Endothelial cell of umbilical vein (primary cell): ENCODE measurements at regions not wholly inside any gene's neighbourhood (a gene's known extent, or its start where the extent isn't known, plus 50 kb on each side); places are given as distances from the start of the nearest gene placed in this dataset.

Source experiments
- BruUV-seq: library from RNA; stranded (reverse); fragments of 400-500 nt; replicated peaks from 2 replicates; lab custom pipeline; 2021; lab: Mats Ljungman, UMichigan
- CTCF ChIA-PET: fragments of 300-600, 350-600 bp; sonication (Branson Sonifier 250); formaldehyde crosslinking; loops from one replicate; lab custom pipeline; 2021; ENCODE audit warnings: antibody characterized with exemption, inconsistent platforms; lab: Charles Lee
- POLR2A ChIA-PET: fragments of 300-600, 350-600 bp; sonication (Branson Sonifier 250); formaldehyde crosslinking; loops from one replicate; lab custom pipeline; 2021; ENCODE audit warnings: antibody characterized with exemption, inconsistent platforms; lab: Charles Lee
- DNase-seq: peaks from one replicate; pipeline ENCODE4 v3.0.0-alpha.2; 2011; ENCODE audit warnings: low read depth, low spot score
- FAIRE-seq: peaks from 2 replicates; lab custom pipeline; 2011; peaks lifted over from hg19 to GRCh38; lab: Jason Lieb, UNC
- H2AFZ ChIP-seq: 2 replicates; pipeline ENCODE4 v1.6.0; 2012; ENCODE audit warnings: low read depth, low read length, control low read depth, inconsistent platforms
- H3K27ac ChIP-seq: 2 replicates; pipeline ENCODE4 v1.5.1; 2011; ENCODE audit warnings: low read depth, mild to moderate bottlenecking, control low read depth, low read length, moderate library complexity; ENCODE audit not compliant: insufficient read depth
- H3K27me3 ChIP-seq, 2 experiments: 2 replicates each; pipeline versions ENCODE4 v1.6.0 to v1.6.1; 2011; ENCODE audit warnings: low read length in 2 of 2, mixed read lengths in 1 of 2; ENCODE audit not compliant: control insufficient read depth in 2 of 2, insufficient read depth in 2 of 2
- H3K36me3 ChIP-seq, 2 experiments: 2 replicates in 1 of 2; 3 replicates in 1 of 2; pipeline ENCODE4 v1.5.1; 2011; ENCODE audit warnings: low read length in 2 of 2, mild to moderate bottlenecking in 1 of 2, moderate library complexity in 1 of 2; ENCODE audit not compliant: control insufficient read depth in 2 of 2, insufficient read depth in 2 of 2; ENCODE audit errors: extremely low read depth in 1 of 2
- H3K4me1 ChIP-seq: 3 replicates; pipeline ENCODE4 v1.5.1; 2011; ENCODE audit warnings: mild to moderate bottlenecking, low read length; ENCODE audit not compliant: control insufficient read depth, insufficient read depth; ENCODE audit errors: extremely low read depth
- H3K4me2 ChIP-seq: 2 replicates; pipeline ENCODE4 v1.6.1; 2011; ENCODE audit warnings: low read length, control low read depth, mixed read lengths; ENCODE audit not compliant: insufficient read depth
- H3K4me3 ChIP-seq, 3 experiments: fragments of 200-600 bp in 1 of 3; sonication (generic), shearing (Covaris generic) in 1 of 3; replicated peaks in 1 of 3; 2 replicates each; pipeline ENCODE4 v1.5.1; 2011 to 2016; ENCODE audit warnings: control low read depth in 3 of 3, low read length in 3 of 3, mild to moderate bottlenecking in 2 of 3, inconsistent platforms in 1 of 3, low read depth in 1 of 3, moderate library complexity in 1 of 3; ENCODE audit not compliant: insufficient read depth in 1 of 3
- H3K79me2 ChIP-seq: 2 replicates; pipeline ENCODE4 v1.6.0; 2012; ENCODE audit warnings: low read length, inconsistent platforms; ENCODE audit not compliant: control insufficient read depth, insufficient read depth
- H3K9ac ChIP-seq: replicated peaks from 2 replicates; pipeline ENCODE3; 2011; ENCODE audit warnings: low read length, control low read depth; ENCODE audit not compliant: insufficient read depth; ENCODE audit errors: extremely low read depth
- H3K9me1 ChIP-seq: replicated peaks from 3 replicates; pipeline ENCODE4 v1.6.0; 2011; ENCODE audit warnings: mild to moderate bottlenecking, low read length; ENCODE audit not compliant: control insufficient read depth, insufficient read depth; ENCODE audit errors: extremely low read depth
- H3K9me3 ChIP-seq: replicated peaks from 2 replicates; pipeline ENCODE4 v1.5.1; 2012; ENCODE audit warnings: low read length, inconsistent platforms; ENCODE audit not compliant: control insufficient read depth, insufficient read depth
- H4K20me1 ChIP-seq: replicated peaks from 2 replicates; pipeline ENCODE3; 2011; ENCODE audit warnings: mild to moderate bottlenecking, low read length; ENCODE audit not compliant: control insufficient read depth, insufficient read depth; ENCODE audit errors: extremely low read depth
- JUN ChIP-seq: IDR thresholded peaks from 2 replicates; pipeline ENCODE4 v1.6.1; 2011; ENCODE audit warnings: borderline replicate concordance, low read depth; ENCODE audit not compliant: insufficient read length, insufficient read depth
- dilution Hi-C: fragments of 300-500 bp; cut with MboI; formaldehyde crosslinking; loops from one replicate; pipeline ENCODE4 v1.15.0; 2019; ENCODE audit warnings: low sequenced_read_pairs; ENCODE audit not compliant: extremely low pct_ligation_motif_present
- intact Hi-C: fragments of 100-400 bp; cut with micrococcal nuclease; formaldehyde crosslinking; loops from one replicate; pipeline ENCODE4 v1.10.0; 2022
- TF ChIP-seq, protein P1 (sequence below), 2 donors: IDR thresholded peaks; 1 replicate in 1 of 2; 2 replicates in 1 of 2; pipeline ENCODE4 v1.5.1; 2011; ENCODE audit warnings: low read length in 2 of 2, mild to moderate bottlenecking in 2 of 2, moderate library complexity in 2 of 2, control low read depth in 1 of 2, inconsistent platforms in 1 of 2, low read depth in 1 of 2; ENCODE audit not compliant: insufficient read depth in 1 of 2; ENCODE audit errors: extremely low read depth in 1 of 2

- Histone ChIP-seq H3K9me3 (no peaks in the 10 kb centered on the region), H3K27me3 (no peaks in the 10 kb centered on the region), H4K20me1 (no peaks in the 10 kb centered on the region), H3K4me3 (no peak overlapping the region), H3K4me2 (no peak overlapping the region), H3K9me1 (no peaks in the 10 kb centered on the region), H3K27ac (no peak overlapping the region), H2AFZ (no peak overlapping the region), H3K36me3 (no peaks in the 10 kb centered on the region), H3K4me1 (no peaks in the 10 kb centered on the region), H3K9ac (no peak overlapping the region), H3K79me2 (no peaks in the 10 kb centered on the region)
- dilution Hi-C loops, result loop anchor here (25.0 kb wide), 1 partner anchor 913 kb away; no protein-coding TSS in a partner anchor
- peak; percentile 79 for FAIRE-seq
- intact Hi-C loops, result loop anchor here (1.0 to 2.0 kb wide), 4 partner anchors 423 to 920 kb away; no protein-coding TSS in a partner anchor
- TF ChIP-seq, protein P1, sequence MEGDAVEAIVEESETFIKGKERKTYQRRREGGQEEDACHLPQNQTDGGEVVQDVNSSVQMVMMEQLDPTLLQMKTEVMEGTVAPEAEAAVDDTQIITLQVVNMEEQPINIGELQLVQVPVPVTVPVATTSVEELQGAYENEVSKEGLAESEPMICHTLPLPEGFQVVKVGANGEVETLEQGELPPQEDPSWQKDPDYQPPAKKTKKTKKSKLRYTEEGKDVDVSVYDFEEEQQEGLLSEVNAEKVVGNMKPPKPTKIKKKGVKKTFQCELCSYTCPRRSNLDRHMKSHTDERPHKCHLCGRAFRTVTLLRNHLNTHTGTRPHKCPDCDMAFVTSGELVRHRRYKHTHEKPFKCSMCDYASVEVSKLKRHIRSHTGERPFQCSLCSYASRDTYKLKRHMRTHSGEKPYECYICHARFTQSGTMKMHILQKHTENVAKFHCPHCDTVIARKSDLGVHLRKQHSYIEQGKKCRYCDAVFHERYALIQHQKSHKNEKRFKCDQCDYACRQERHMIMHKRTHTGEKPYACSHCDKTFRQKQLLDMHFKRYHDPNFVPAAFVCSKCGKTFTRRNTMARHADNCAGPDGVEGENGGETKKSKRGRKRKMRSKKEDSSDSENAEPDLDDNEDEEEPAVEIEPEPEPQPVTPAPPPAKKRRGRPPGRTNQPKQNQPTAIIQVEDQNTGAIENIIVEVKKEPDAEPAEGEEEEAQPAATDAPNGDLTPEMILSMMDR (IDR thresholded peaks at IDR 0.05; ENCODE audit: extremely low read depth in 1 of 2, insufficient read depth in 1 of 2, low read depth in 1 of 2, low read length in 2 of 2), result peak; percentile 66 to 70
- no peak for TF ChIP-seq JUN
- no TSS peak for BruUV-seq
- ChIA-PET POLR2A (no interaction called here), CTCF (interaction anchor here (0.6 to 1.5 kb wide), 9 partner anchors 17 to 1606 kb away, joined by 3 to 13 read pairs (median 3); no protein-coding TSS in a partner anchor)
- DNase-seq, result peak; percentile 48
Measured at GRCh38 chr19:30649934-30650614, 277.9 kb downstream of the ZNF536 start.
